GM18511 (cell line): ENCODE measurements at regions not wholly inside any gene's neighbourhood (a gene's known extent, or its start where the extent isn't known, plus 50 kb on each side); places are given as distances from the start of the nearest gene placed in this dataset.
"Not testable (repeated sequence)": the region's sequence is repeated elsewhere in the genome, so short reads cannot be mapped to it uniquely, and the experiment has no call there.

ENCODE experiments used
- ATAC-seq: cut with Tn5 transposase; IDR thresholded peaks from one replicate; pipeline ENCODE4 v1.9.1; 2021; ENCODE audit warnings: mild to moderate bottlenecking, moderate library complexity; ENCODE audit not compliant: unreplicated experiment

- no peak for ATAC-seq
Observed at GRCh38 chr6:76790045-76790796, 673.1 kb downstream of the HTR1B start.

DNA sequence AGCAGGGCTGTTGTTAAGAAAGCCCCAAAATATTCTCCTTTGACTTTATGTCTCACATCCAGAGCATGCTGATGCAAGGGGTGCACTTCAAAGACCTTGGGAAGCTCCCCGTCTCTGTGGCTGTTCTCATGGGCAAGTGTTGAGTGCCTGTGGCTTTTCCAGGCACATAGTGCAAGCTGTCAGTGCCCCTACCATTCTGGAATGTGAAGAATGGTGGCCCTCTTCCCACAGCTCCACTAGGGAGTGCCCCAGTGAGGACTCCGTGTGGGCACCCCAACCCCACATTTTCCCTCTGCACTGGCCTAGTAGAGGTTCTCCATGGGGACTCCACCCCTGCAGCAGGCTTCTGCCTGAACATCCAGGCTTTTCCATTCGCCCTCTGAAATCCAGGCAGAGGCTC is 673.7 kb downstream of the HTR1B start:
- ATAC-seq, result no peak

DNA sequence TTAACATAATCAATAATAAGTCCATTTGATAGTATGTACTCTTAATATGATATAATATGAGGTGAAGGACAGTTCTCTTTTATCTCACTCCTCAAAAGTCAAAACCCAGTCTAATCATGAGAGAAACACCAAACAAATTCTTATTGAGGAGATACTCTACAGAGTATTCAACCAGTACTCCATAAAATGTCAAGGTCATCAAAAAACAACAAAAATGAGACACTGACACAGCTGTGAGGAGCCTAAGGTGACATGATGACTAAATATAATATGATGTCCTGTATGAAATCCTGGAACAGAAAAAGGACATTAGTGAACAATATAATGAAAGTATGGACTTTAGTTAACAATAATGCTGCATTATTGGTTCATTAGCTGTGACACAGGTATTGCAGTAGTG is 675.1 kb downstream of the HTR1B start:
- no peak for ATAC-seq

DNA sequence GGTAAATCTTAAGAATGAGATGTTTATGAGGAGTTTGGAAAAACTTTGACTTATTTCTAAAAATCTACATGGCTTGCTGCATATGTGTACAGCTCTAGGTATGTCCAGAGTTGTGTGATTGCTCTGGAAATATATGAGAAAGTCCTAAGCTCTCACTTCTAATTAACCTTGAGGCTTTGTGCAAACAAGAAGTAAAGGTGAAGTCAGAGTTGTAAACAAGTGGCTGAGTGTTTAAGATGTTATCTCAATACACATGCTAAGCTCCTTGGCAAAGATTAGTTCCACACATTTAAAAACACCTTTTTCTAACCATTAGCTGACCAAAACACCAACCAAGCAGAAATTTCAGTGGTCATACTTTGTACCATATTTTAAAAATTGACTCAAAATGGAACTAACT is 684.2 kb downstream of the HTR1B start:
- ATAC-seq, result no peak

DNA sequence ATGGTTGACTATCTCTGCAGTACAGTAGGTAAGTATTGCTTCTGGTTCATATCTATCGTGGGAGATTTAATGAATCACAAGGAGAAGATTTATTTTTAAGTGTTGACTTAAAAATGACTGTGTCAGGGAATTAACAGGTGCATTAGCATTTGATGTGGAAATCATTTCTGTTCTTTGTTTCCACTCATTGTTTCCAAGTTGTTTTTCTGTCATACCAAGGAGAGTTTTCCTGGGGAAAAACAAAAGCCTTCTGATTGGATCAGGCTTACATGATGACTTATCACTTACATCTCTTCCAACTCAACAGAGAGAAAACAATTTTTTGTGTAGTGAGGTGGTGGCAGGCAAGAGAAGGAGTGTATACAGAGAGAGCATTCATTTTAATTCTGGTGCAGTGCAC is 686.4 kb downstream of the HTR1B start:
- no peak for ATAC-seq

GRCh38 chr6:76774781-76775384 is 688.4 kb downstream of the HTR1B start:
- ATAC-seq, result no peak

DNA sequence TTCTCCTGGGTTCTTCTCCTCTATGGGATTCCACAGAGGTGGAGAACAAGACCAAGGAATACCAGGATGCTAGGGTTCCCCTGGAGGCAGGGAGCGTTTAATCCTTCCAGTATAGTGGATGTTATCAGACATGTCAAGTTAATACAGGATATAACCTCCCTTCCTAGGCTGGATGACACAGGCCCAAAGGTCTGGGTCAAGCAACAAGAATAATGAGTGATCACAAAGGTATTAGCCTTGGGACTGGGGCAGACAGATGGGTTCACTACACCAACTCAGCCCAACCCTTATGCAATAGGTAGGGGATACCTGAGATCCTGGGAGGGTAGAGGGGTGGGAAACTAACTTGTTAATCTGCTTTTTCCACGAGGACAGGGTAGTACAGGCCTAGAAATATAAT is 690.3 kb downstream of the HTR1B start:
- no peak for ATAC-seq

- ATAC-seq, result no peak
Observed at GRCh38 chr6:76771059-76771634, 692.1 kb downstream of the HTR1B start.

DNA sequence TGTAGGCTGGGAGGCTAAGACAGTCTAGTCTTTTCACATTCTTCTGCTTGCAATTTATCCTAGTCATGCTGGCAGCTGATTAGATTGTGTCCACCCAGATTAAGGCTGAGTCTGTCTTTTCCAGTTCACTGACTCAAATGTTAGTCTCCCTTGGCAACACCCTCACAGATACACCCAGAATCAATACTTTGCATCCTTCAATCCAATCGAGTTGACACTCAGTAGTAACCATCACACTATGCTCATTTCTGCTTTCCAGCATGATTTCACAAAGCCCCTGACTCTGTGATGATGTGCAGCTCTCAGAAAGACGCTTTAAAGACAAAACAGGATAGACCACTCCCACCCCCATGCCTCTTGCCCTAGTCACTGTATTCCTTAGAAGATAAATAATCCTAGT is 693.0 kb downstream of the HTR1B start:
- no peak for ATAC-seq

DNA sequence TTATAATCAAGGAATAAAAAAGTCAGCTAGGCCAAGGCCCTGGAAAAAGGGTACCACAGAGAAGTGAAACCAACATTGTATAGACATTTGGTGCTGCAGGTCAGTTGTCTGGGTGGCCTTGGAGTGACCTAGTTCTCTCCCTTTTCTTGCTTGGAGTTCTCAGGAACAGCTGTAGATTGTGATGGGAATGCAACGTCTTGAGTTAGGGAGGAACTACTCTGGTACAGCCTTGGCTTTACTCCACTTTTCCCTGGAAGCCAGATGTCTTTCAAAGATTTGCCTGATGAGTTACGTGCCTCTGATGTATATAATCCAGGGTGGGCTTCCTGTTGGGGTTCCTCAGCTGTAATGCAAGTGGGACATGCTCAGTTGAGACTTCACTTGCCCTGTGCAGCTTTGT is 694.7 kb downstream of the HTR1B start:
- no peak for ATAC-seq

DNA sequence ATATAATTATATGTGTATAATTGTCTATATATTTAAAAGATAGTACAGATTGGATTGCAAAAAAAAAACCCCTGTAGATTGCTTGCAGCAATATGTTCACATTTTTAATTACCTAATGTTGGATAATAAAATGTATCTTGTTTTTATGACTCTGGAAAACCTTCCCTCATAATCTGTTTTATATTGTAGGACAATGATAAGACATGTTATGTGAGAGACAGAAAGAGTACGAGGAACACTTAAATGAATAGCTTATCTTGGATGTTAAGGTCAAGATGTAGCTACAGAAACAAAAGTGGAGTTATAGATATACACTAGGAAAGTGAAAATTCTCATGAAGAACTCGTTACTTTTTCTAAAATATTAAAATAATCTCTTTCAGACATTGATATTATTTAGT is 691.6 kb upstream of the IMPG1 start:
- no peak for ATAC-seq

GRCh38 chr6:76752841-76753240 is 680.4 kb upstream of the IMPG1 start:
- no peak for ATAC-seq

GRCh38 chr6:76745388-76745787 is 672.9 kb upstream of the IMPG1 start:
- not testable (repeated sequence) for ATAC-seq

GRCh38 chr6:76744151-76744720 is 671.8 kb upstream of the IMPG1 start:
- not testable (repeated sequence) for ATAC-seq

DNA sequence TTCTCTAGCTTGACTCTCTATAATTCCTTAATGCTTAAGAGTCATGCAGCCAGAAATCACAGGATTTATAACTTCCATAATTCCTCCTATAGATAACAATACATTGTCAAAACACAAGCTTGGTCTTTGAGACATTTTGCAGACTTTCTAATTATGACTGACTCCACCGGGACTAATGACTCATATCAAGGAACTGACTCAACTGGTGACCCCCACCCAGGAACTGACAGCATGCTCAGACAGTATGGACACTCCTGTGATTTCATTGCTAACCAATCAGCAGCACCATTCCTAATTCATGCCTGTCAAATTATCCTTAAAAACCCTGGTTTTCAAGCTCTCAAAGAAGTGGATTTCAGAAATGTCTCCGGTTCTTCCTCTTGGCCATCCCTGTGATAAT is 670.5 kb upstream of the IMPG1 start:
- no peak for ATAC-seq

GRCh38 chr6:76719449-76719848 is 647.0 kb upstream of the IMPG1 start:
- no peak for ATAC-seq

GRCh38 chr6:76708641-76709331 is 636.3 kb upstream of the IMPG1 start:
- ATAC-seq, result no peak

DNA sequence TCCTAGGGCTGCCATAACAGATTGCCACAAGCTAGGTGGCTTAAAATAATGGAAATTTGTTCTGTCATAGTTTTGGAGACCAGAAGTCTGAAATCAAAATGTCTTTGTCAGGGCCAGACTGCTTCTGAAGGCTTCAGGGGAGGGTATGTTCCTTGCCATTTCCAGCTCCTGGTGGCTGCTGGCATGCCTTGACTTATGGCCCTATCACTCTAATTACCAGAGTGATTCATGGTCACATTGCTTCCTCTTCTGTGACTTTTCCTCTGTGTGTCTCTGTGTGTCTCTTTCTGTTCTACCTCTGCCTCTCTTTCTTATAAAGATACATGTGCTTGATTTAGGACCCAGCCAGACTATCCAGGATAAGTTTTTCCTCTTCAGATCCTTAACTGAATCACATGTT is 635.2 kb upstream of the IMPG1 start:
- no peak for ATAC-seq

- ATAC-seq, result no peak
Observed at GRCh38 chr6:76706631-76707030, 634.2 kb upstream of the IMPG1 start.

DNA sequence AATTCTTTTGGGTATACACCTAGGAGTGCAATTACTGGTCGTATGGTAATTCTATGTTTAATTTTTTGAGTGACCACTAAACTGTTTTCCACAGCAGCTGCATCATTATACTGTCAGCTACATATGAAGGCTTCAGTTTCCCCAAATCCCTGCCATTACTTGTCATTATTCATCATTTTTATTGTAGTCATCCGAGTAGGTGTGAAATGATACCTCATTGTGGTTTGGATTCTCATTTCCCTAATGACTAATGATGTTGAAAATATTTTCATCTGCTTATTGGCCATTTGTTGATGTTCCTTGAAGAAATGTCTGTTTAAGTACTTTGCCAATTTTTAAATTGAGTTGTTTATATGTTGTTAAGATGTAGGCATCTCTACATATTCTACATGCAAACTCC is 633.6 kb upstream of the IMPG1 start:
- ATAC-seq, result no peak

DNA sequence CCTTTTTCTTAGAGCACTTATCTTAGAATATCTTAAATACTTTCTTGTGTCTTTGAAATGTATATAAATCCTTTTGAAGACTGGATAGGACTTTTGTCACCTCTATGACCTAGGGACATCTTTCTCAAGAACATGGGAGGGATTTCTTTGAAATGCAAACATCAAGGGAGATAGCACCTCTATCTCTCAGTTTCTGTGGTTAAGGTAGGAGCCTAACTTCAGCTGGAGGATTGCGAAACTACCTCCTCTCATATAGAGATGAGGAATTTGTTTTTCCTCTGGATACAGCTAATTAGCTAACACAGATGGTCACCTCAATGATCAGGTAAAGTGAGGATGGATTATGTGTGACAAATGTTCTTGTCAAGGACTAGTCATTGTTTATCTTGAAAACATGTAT is 631.3 kb upstream of the IMPG1 start:
- no peak for ATAC-seq

DNA sequence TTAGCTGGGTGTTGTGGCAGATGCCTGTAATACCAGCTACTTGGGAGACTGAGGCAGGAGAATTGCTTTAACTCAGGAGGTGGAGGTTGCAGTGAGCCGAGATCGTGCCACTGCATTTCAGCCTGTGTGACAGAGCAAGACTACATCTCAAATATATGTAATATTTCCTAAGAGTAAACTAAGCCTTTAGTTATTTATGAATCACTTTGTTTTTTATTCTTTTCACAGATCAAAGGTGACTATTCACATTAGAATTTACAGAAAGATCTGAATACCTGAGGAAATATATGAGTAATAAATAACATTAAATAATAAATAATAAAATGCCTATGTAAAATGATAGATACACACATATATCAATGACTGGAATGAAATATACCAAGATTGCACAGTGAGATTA is 630.8 kb upstream of the IMPG1 start:
- no peak for ATAC-seq
